ENCODE measurements at regions not wholly inside any gene's neighbourhood (a gene's known extent, or its start where the extent isn't known, plus 50 kb on each side); places are given as distances from the start of the nearest gene placed in this dataset.

- TF ChIP-seq POLR2A (IDR thresholded peaks at IDR 0.05) (no peak), CTCF (IDR thresholded peaks at IDR 0.05) (no peak), POLR2AphosphoS5 (IDR thresholded peaks at IDR 0.05) (no peak), EP300 (IDR thresholded peaks at IDR 0.05; ENCODE audit: low read depth) (no peak)
Measured at GRCh38 chr3:94978084-94978483, 915.2 kb downstream of the NSUN3 start.

Measured in transverse colon (tissue), 4 donors.